Fibroblast of skin of scalp (primary cell): ENCODE measurements at regions not wholly inside any gene's neighbourhood (a gene's known extent, or its start where the extent isn't known, plus 50 kb on each side); places are given as distances from the start of the nearest gene placed in this dataset.

Source experiments
- DNase-seq: peaks from one replicate; pipeline ENCODE4 v3.0.0-alpha.2; 2013

DNA sequence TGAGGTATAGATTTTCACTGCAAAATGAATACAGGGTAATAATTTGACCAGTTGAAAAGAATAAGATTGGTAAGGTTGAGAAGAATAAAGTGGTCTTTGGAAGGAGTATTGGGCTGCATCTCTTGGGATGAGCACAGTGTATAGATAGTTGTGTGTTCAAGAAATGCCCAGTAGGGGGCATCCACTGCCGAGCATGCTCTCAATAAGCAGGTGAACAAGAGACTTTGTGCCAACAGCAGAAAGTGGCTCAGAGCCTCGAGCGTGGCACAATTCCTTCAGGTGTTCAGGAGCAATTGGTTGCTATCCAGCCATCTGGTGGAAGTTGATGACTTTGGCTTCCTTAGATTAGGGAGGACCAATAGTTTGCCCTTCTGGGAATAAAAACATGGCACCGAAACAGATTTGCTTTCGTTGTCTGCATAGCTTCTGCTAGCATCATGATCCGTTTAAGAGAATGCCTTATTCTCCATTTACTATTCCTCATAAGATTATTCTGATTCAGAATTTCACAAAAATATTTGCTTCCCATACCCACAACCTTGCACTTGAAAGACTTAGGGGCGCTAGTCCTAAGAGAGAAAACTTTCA lies 258.1 kb upstream of the NEIL3 start:
- no peak for DNase-seq

DNA sequence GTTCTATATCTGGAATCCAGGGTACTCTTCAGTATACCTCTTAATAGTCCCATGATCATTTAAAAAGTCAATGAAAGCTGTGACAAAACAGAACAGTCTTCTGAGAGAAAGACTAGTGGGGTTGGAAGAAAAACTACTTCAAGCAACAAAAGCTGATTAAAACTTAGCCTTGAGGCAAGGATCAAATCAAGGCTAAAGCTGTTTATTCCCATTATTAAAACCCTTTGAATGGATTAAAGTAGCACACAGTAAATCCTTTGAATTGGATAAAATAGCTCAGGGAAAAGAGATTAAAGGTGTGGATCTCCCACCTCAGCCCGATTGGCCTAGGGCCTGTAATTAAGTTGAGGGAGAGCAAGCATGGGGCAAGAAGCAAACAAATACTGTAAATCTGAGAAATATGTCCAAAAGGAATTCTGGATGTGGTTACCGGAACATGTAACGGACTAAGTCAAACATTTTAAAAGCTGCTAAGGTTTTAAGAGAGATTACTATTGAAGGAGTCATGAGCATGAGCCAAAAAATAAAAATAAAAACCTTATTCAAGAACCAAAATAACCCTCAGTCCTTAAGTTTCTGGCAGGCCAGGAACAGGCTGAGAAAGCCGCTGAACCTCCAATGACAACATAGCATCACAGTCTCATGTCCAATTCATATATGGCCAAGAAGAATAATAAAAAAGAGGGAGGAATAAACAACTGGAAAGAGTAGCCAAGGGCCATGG lies 257.3 kb upstream of the NEIL3 start:
- DNase-seq: no peak

DNA sequence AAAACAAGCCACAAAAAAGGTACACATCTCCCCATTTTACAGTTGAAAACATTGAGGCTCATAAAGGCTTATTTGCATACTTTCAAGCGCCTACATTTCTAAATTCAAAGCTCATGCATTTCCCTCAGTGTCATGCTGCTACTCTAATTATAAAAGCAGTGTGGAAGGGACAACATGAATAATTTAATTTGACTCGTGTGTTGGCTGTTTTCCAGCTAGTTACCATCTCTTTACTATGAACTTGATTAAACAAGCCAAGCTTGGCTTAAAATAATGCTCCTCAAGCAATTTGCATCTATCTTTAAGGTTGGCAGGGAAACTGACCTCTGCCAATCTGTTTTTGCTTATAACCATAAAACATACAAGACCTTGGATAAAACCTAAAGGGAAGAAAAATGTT lies 252.5 kb upstream of the NEIL3 start:
- no peak for DNase-seq

DNA sequence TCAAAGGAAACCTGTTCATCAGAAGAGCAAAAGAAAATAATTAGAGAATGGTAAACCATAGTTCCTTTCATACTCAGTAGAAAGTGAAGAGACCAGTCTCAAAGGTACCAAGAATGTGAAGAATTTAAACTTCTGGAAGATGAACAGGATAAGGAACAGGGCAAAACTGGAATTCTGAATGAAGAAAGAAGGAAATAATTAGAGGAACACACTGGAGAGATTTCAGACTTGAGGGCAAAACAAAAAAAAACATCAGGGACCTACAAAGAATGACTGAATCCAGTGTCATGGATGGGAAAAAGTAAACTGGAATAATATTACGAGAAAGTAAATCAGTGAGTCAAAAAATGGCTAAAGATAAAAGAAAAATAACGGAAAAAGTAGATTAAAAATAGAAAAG lies 245.6 kb upstream of the NEIL3 start:
- DNase-seq: no peak

DNA sequence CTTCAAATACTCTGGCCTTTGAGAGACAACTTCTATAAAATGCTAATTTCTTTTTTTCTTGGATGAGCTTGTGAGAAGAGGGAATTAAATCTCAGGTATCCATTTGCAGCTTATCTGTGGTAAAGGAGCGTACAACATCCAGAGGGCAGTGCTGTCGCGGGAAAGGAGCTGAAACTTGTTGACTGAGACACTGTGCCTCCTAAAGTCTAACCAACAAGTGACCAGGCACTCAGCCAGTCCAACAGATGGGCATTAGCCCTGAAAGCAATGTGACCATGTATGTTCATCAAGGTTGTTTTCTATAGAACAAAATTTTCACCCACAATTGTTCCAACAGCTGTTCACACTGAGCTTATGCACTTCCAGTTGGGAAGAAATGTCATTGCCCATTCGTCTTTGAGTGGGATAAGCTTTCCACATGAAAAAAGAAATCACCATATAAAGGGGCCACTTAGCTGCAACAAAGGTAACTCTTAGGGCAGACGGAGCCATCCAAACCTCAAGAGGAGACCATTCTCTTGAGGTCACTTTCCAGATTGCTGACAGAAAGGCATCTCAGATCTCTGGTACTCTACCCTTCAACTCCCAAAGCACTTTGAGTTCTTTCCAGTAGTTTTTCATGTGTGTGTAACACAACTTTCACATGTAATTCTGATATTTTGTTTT lies 244.8 kb upstream of the NEIL3 start:
- no peak for DNase-seq

DNA sequence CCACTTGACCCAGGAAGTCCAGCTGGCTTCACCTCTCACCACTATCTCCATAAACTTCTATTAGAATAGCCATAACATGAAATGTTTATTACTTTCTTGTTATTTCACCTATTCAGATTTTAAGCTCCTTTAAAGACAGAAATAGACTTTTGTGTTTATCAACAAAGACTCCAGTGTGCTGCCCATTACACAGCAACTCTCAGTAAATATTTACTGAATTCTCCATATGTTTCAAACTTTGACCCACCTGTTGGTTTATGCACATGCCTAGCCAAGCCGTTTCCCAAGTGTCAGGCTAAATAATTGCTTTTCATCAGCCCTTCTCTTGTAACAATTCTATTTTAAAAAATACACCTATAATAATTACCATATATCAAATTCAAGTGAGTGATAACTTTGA lies 242.9 kb upstream of the NEIL3 start:
- no peak for DNase-seq

DNA sequence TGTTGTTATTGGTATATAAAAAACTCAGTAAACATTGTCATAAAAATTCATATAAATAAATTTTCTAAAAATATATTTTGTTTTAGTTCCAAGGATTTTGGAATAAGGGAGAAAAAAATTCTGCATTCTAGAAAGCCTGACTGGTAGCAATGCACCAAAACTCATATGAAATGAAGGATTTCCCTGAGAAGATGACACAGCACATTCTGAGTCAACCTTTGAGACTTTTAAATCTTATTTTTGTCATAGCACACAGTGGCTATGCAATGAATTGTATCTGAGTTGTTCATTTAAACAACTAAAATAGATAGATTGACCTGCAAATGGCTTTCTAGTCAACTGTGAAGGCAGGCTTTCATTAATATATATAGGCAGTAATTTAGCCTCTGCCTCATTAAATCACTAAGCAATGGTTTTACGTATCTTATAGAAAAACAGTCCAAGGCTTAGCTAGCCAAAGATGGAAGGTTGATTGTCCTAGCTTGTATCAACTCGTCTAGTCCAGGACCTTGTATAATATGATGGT lies 239.1 kb upstream of the NEIL3 start:
- DNase-seq: no peak

DNA sequence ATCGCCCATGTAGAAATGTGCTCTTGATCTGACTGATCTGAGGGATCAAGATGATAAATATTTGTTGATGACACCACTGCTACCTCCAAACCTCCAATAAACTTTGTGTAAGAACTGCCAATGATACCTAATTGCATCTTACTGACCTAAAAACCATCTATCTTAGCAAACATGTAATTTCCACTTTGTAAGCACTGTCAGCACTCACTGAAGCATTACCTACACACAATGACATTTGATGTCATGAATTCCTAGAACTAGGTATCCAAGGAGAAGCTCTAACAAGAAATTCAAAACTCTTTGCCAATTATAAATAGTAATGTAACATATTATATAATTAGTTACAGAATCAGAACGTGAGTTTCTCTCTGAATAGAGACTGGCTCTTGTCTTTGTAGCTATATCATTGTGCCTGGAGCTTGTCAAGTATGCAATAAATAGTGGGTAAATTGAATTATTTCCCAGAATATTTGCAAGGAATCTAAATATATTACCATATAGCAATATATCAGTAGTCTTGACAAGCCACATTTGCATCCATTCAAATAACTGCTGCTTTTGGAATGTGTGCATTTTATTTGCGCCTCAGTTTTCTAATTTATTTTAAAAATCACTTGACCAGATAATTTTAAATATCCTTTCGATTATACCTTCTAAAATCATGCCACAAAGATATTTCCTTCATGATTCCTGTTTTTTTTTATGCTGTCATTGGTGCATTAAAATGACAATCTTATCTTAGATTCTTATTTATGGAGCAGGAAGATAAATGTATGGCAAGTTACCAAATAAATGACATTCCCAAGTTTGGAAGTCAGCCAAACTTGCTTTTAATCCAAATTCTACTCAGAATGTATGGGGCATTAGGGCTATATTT lies 232.3 kb upstream of the NEIL3 start:
- DNase-seq: no peak

DNA sequence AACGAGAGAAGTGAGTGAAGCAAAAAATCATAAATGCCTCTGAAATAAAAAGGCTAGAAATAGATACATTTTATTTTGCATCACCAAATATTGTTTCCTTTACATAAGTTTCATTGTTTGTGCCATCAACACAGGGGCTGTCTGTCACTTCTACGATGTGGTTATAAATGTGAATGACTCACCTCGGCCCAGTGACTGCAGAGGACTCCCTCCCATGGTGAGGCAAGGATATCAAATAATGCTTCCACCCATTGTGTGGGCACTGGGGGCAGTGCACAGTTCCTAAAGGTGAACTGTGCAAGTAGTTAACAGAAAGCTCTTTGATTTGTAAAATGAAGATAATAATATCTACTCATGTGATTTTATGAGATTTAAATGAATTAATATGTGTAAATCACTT lies 230.3 kb upstream of the NEIL3 start:
- no peak for DNase-seq

DNA sequence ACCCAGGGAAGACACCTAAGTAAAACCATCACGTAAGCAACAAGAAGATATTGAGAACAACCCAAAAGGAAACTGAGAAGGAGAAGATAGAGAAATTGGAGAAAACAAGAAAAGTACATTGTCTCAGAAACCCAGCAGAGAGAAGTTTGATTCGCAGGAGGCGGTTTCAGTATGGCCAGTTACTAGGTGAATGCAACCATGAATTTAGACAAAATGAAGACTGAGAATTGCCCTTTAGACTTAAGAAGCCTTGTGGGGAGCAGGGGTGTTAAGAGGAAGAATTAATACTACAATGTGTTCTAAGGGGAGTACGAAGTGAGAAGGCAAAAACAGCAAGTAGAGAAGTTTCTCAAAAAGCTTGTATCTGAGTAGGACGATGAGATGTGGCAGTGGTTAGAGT lies 229.3 kb upstream of the NEIL3 start:
- DNase-seq: no peak

DNA sequence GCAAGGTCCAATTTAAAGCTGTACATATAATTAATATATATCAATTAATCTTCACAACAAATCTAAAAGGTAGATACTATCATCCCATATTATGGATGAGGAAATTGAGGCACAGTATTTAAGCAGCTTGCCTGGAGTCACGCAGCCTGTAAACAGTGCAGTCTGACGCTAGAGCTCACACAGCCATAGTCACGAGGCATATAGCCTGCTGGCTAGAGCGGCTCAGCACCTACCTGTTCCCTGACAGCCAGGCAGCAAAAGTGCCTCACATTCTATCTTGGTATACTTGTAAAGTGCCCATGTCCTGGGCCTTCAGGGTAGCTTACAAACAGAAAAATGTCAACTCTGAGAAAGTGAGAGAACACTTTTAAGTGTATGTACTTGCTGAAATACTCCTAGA lies 222.6 kb upstream of the NEIL3 start:
- no peak for DNase-seq

DNA sequence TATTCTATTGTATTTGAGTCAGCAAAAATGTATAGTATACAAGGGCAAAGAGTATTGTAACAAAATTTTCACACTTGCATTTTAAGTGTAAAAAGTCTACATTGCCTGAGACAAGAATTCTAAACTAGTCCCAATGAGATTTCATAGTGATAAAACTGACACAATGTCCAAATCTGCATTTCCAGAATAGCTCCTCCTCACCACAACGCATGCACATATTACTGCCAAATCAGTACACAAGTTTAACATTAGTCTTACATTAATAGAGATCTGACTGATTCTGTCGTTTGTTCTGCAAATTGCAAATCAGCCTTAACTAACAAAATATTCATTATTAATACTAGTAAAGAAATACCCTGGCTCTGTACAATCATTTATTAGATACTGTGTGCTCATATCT lies 222.2 kb upstream of the NEIL3 start:
- no peak for DNase-seq

DNA sequence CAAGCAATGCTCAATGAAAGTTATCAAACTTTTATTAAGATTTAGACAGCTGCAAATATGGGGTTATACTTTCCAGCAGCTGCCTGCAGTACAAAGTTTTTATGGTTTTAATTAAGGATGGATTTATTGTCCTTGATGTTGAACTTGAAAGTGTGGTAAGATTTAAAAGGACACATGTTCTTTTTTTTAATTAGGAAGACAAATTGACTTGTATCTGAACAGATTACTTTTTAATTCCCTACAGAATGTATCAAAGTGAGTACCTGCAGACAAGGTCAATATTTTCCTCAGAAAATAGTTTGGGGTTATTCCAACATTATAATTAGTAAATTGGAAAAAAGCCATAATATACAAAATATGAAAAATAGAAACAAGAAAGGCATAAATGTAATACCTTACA lies 218.2 kb upstream of the NEIL3 start:
- DNase-seq: no peak

DNA sequence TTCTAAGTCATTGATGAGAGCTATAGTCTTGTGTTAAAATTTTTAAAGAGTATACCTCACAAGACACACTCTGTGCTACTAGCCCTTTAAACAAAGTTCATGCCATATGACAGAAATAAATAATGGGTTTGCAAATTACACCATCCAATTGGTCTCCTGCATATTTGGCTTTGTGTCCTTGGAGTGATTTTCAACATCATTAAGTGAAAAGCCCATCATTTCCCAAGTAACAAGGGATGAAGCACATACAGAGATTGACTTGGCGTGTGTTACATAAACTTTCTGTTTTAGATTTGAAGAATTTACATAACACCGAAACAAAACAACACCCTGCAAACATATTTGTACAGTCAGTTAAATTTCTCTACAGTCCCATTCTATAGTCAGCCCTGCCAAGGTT lies 216.9 kb upstream of the NEIL3 start:
- DNase-seq: no peak

DNA sequence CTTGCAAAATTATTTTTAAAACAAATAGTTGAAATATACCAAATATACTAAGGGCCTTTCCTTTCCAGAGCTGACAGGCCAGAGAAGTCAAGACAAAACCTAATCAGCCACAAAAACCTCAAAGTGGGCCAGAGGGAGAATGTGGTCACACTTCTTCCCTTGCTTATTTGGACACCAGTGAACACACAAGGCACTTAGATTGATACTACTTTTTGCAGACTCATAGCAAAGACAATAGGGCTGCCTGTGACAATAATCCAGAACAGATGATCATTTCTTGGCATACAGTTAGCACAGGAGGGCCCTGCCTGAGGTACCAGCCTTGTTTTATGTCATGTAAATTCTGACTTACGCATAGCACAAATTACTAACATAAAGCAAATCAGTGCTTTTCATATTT lies 215.7 kb upstream of the NEIL3 start:
- peak; percentile 43 for DNase-seq

DNA sequence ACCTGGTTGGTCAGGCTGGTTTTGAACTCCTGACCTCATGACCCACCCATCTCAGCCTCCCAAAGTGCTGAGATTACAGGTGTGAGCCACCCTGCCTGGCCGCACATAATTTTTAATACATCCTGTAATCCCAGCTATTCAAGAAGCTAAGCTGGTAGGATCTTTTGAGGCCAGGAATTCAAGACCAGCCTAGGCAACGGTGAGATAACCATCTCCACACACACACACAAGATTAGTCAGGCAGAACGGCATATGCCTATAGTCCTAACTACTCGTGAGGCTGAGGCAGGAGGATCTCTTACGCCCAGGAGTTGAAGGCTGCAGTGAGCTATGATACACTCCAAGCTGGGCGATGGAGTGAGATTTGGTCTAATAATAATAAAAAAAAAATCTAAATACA lies 212.4 kb upstream of the NEIL3 start:
- DNase-seq: no peak

DNA sequence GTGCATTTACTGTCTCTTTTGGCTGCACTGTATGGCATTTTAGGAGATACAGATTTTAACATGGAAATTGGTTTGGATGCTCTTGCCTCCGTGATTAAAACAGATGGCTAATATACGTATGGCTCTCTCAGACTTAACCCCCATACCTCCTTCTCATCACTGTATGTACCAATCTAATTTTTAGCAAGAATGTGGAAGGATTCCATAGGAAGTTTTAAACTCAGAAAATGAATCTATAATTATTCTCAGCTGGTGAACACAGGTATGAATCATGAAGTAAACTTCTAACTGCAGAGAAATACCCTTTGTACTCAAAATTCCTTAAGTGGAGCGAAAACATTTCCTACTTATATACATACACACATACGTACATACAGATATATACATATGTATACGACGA lies 210.5 kb upstream of the NEIL3 start:
- DNase-seq: peak; percentile 17

DNA sequence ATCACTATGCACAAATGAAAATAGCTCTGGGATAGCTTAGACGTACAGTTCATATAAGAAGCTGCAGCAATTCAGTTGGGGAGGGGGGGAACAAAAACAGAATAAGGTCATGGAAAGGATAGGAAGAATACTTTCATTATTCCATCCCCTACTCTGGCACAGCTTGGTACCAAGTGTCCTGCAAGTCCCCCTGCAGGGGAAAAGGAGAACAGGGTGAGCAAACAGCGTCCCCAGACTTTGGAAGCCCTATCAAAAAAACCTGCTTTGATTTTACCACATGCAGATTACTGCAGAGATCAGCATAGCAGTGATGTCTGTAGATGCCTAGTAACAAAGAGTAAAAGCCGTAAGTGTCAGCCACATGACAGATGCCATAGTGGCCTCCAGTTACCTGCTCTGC lies 209.4 kb upstream of the NEIL3 start:
- DNase-seq: no peak

DNA sequence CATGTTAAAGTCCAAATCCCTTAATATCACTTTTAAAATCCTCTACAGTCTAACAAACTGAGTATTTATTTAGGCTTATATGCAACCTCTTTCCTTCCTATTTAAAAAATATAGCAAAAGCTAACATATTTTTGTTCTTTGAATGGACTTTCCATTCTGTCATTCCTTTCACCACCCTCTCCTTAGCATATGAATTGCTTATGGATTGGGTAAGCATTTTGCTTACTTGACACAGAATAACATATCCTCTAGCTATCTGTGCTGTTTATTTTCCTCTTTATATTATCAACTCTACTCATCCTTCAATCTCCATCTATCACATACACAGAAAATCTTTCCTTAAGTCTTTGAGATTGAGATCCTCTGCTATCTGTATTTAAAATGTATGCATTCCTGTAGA lies 206.1 kb upstream of the NEIL3 start:
- DNase-seq: no peak

DNA sequence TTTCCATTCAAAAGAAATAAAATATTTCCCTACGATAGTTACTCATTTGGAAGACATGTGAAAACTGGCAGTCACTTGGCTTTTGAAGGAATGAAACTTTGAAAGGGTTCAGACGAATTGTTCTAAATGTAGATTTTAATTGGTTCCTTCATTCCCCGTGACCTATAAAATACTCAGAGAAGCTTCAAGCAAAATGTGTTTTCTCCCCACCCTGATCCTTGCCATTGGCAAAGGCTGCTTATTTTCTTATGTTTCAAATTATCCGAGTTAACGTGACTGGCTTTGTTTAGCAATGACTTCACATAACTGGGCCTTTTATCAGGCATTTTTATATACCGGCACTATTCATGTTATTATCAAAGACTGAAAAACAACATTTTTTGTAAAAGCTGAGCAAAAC lies 204.1 kb upstream of the NEIL3 start:
- DNase-seq: peak; percentile 27

DNA sequence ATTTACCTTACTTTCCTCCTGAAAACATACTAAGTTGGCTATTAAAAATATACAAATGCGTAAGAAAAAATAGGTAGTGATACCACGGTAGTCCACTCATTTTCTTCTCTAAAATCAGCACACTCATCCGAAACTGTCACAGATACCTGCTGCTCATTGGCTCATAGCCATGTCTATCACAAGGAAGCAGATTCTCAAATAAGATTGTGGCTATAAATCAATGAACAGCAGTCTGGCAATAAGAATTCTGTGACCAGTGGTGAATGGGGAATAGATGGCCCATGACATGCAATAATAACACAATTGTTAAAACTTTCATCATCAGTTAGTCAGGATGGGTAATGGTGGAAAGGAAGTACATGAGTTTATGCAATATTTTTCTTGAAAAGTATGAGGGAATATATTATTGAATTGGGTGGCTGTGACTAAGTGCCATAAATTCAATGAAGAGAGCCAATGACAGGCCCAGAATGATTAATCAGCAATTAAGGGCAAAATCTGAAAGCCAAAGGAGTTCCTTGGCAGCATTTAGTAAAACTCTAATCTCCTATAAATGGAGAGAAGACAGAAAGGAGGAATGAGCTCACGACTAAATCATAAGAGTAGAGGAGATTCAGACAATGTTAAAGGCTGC lies 202.3 kb upstream of the NEIL3 start:
- peak; percentile 48 for DNase-seq

DNA sequence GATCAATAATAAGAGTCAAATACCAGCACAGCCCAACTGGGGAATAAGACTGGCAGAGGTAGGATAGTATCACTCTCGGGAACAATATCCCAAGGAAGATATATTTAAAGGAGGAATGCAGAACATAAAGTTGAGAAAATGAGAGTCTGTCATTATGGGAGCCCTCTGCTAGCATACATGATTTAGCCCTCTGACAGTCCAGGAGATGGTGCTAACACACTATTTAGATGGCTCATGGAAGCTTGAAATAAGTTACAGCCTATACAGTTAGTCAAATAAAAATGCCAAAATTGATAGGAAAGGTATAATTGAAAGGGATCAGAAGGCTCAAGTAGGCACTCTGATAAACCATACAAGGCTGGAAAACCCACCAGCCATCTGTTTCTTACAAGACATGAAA lies 201.0 kb upstream of the NEIL3 start:
- peak; percentile 51 for DNase-seq

DNA sequence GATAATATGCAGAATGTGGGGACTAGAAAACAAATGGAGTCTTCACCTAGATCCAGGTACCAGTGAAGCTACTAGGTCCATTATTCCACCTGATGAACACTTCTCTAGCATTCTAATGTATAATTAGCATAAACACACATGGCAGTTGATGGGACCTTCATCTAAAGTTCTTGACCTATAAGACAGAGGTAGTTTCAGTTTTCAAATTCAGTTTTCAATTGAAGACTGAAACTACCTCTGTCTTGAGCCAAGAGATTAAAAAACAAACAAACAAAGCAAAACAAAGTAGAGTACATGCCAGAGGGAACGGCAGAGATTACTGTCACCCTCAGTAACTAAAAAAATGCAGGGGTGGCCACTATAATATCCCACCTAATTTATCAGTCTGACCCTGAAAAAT lies 199.9 kb upstream of the NEIL3 start:
- no peak for DNase-seq
